DMS153 treated with DMSO at 0.1 percent for 48 hours (cell line): ENCODE measurements at regions not wholly inside any gene's neighbourhood (a gene's known extent, or its start where the extent isn't known, plus 50 kb on each side); places are given as distances from the start of the nearest gene placed in this dataset.

ENCODE experiments used
- DNase-seq: peaks from one replicate; lab custom pipeline; 2025; ENCODE audit not compliant: unreplicated experiment; lab: John Stamatoyannopoulos, UW

DNA sequence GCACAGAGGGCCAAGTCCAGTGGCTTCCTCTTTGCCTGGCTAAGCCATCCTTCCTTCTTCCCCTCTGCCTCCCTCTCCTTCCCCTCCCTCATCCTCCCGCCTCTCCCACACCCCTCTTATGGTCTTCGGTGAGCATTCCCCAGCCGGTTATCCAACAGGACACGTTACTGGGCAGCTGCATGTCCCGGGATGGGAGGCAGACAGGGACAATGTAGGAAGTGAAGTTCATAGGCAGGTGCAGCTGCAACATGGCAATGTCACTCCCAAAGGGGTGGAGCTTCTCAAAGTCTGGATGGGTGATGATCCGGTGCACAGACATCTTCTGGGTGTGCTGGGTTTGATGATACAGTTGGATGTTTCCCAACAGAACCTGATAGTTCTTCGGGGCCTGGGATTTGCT lies 71.4 kb upstream of the SPTLC1 start:
- DNase-seq, result no peak

- DNase-seq, result no peak
Measured at GRCh38 chr9:92185681-92186080, 70.5 kb upstream of the SPTLC1 start.

DNA sequence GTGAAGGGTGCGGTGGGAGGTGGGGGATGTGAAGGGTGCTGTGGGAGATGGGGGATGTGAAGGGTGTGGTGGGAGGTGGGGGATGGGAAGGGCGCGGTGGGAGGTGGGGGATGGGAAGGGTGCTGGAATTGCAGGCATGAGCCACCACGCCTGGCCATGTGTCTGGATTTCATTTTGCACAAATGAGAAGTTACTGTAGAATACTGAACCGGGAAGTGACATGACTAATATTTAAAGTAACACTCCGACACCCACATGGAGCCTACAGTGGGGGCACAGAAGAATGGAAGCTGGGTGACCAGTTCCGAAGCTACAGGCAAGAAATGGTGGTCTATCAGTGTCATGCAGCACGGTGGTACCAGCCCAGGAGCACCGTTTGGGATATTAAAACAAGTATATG lies 69.9 kb upstream of the SPTLC1 start:
- no peak for DNase-seq

DNA sequence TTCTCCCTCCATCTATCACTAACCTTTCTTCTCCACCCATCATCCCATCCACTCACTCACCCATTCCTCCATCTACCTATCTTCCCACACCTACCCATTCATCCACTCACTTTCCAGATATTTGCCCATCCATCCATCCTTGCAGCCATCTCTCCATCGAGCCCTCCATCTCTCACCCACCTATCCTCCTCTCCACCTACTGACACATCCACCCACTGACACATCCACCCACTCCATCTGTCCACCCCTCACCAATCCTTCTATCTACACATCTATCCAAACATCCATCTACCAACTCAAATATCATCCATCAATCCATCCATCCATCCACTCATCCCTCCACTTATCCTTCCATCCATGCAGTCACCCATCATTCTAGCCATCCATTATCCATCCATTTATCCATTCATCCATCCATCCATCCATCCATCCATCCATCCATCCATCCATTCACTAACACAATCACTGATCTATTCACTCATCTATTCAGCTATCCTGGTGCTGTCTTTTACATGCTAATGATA lies 68.9 kb upstream of the SPTLC1 start:
- no peak for DNase-seq

GRCh38 chr9:92183449-92183848 lies 68.2 kb upstream of the SPTLC1 start:
- no peak for DNase-seq

DNA sequence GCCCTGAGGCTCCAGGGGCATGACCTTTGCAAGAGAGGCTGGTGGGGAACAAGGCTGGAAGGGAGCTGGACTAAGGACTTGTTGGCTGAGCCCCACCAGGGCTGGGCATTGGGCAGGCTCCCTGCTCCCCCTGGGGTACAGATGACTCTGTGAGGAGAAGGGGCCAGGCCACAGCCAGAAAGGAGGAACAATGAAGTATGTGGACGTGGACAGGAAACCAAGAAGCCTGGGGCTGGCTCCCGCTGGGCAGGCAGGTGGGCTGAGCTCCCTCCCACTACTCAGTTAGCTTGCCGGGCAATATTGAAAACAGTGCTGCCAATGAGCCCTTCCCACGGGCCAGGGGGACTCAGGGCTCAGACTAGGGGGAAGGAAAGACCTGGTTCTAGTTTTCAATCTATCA lies 66.1 kb upstream of the SPTLC1 start:
- no peak for DNase-seq

- DNase-seq, result no peak
Measured at GRCh38 chr9:92180669-92181181, 65.5 kb upstream of the SPTLC1 start.

DNA sequence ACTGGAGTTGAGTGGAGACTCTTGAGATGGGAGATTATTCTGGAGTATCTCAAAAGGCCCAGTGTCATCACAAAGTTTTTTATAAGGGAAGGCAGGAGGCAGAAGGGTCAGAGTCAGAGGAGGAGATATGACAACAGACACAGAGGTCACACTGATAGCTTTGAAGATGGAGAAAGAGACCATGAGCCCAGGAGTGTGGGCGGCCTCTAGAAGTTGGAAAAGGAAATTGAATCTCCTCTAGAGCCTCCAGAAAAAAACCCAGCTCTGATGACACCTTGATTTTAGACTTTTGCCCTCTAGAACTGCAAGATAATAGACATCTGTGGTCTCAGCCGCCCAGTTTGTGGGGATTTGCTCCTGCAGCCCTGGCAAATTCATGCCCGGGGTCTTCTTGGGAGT lies 64.8 kb upstream of the SPTLC1 start:
- no peak for DNase-seq

DNA sequence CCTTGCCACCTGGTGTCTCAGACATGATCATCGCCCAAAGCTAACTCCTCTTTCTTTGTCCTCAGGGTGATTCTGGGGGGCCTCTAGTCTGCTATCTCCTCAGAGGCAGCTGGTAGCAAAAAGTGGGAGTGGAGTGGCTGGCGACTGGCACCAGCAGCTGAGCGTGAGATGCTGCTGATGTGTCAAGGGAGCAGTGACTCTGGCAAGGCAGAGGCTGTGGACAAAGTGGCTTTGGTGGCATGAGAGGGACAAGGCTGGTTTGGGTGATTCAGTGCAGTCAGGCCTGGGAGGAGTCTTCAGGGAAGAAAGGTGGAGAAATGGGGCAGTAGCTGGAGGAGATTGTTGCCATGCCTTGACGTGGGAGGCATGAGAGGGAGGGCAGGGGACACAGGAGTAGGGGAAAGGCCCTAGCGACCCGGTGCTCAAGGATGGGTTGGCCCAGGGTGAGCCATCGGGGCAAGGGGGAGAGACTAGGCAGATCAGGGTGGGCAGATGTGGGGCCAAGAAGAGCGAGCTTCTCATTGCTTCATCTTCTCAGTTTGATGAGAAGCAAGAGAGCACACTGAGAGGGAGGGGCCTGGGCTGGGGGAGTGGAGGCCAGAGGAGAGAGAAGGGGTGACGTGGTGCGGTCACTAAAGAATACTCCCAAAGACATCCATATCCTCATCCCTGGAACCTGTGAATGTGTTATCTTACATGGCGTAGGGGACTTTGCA lies 64.2 kb upstream of the SPTLC1 start:
- no peak for DNase-seq

DNA sequence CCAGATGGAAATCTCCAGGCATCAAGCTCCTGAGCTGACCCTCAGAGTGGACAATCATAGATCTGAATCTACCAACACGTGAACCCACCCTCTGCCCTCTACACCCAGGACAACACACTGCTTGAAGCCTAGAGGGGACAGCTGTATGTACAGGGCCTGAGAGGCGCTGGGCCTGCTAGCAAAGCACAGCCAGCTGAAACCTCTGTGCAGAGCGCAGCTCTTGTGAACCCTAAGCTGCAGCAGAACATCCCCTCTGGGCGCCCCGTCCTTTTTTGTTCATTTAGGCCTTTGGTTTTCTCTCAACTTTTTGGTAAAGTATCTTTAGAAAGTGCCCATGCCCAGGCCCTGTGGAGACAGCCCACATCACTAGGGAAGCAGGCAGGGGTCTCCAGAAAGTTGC lies 62.4 kb upstream of the SPTLC1 start:
- no peak for DNase-seq

DNA sequence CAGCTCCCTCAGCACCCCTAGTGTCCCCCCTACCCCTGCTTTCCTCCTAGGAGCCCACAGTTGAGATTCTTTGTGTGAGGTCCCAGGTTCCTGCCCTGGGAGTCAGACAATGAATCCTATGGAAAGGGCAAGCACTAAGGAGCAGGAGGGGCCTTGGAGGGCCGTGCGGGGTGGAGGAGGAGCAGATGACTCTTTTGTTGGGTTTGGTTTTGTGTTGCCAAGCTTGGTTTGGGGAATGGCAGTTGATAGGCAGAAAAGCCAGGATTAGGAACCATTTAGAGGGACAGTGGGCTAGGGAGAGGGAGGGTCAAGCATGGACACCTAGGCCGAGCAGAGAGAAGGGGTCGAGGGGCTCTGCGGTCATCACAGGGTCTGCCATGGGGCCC lies 61.6 kb upstream of the SPTLC1 start:
- DNase-seq, result no peak

DNA sequence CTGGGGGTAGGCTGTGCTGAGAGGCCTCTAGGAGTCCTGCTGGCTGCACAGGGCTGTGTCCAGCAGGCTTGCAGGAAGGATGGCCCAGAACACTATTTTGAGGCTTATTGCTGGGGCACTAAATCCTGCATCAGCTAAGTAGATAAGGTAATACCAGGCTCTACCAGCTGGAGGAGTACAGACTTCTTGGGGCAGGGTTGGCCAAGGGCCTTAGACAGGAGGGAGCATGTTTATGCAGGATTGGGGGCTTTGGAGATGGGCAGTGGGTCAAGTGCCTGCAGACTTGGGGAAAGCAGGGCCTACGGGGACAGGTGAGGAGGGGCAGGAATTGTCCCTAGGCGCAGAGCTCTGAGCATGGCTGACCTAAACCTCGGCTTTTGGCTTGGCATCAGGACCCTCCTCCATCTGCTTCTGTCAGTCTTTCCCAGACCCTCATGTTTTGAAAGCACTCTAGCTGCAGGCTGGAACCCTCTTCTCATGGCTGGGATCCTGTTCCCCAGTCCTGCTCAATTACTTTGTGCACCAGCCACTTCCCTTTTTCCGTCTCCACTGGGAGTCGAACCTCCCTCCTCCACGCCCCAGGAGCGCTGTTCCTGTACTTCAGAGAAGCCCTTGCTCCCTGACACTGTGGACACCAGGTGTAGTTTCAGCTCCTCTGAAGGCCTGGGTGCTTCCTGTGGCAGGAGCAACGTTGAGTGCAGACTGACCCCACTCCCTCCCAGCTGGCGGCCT lies 61.0 kb upstream of the SPTLC1 start:
- DNase-seq, result no peak

- DNase-seq, result no peak
Measured at GRCh38 chr9:92175441-92175840, 60.2 kb upstream of the SPTLC1 start.

GRCh38 chr9:92173318-92173717 lies 58.1 kb upstream of the SPTLC1 start:
- no peak for DNase-seq

DNA sequence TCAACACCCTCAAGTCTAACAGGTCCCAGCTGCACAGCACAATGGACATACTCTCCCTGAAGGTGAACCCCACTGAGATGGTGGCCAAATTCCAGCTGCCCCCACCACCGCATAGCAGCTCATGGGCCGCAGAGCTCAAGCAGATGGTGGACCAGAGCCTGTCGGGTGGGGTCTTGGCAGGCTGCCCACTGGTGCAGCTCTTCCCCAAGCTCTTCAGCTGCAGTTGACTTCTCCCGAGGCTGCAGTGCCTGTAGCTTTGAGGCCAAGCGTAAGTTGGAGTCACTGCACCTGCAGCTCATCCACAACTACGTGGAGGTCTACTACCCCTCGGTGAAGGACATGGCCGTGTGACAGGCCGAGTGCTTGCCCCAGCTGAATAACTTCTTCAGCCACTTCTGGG lies 56.6 kb upstream of the SPTLC1 start:
- no peak for DNase-seq

- no peak for DNase-seq
Measured at GRCh38 chr9:92171281-92171680, 56.1 kb upstream of the SPTLC1 start.

DNA sequence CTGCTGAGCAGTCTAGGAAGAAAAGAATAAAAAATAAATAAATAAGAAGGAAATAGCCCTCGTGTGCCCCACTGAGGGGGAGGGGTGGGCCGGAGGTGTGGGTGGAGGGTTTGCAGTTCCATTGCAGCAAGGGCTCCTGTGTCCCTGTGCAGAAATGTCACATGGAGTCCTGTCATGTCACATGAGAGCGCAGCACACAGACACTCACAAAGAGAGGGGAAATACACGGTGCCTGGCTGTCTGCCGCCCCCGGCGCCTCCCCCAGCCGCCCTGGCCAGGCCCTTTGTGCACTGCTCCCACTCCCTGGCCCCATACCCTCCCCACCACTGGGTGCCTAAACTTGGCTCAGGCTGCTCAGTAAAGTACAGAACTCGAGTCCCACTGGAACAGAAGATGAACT lies 55.6 kb upstream of the SPTLC1 start:
- no peak for DNase-seq

DNA sequence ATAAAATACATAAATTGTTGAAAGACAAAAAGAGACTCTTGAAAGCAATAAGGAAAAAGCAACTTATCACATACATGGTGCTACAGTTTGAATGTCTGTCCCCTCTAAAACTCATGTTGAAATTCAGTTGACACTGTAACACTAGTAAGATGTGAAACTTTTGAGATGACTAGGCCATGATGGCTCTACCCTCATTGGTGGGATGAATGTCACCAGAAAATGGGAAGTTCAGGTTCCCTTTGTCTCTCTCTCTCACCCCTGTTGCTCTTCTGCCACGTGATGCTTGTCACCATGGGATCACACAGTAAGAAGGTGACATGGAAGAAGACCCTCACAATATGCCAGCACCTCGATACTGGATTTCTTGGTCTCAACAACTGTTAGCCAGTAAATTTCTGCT lies 50.3 kb upstream of the SPTLC1 start:
- no peak for DNase-seq
